ENCODE measurements at regions not wholly inside any gene's neighbourhood (a gene's known extent, or its start where the extent isn't known, plus 50 kb on each side); places are given as distances from the start of the nearest gene placed in this dataset.
"Not testable (repeated sequence)": the region's sequence is repeated elsewhere in the genome, so short reads cannot be mapped to it uniquely, and the experiment has no call there.

- no peak for DNase-seq
Observed at GRCh38 chrX:2640436-2641150, 50.5 kb upstream of the CD99 start.

- DNase-seq, result no peak
Observed at GRCh38 chrX:2638279-2638678, 52.8 kb upstream of the CD99 start.

GRCh38 chrX:2635342-2635741 is 55.8 kb upstream of the CD99 start:
- no peak for DNase-seq

GRCh38 chrX:2632533-2633504 is 58.3 kb upstream of the CD99 start:
- DNase-seq, result no peak

GRCh38 chrX:2631743-2632532 is 59.2 kb upstream of the CD99 start:
- no peak for DNase-seq

GRCh38 chrX:2630935-2631742 is 60.0 kb upstream of the CD99 start:
- not testable (repeated sequence) for DNase-seq

GRCh38 chrX:2630008-2630934 is 60.8 kb upstream of the CD99 start:
- DNase-seq, result not testable (repeated sequence)

GRCh38 chrX:2629316-2630007 is 61.6 kb upstream of the CD99 start:
- no peak for DNase-seq

- no peak for DNase-seq
Observed at GRCh38 chrX:2628751-2629315, 62.3 kb upstream of the CD99 start.

GRCh38 chrX:2627272-2627867 is 63.7 kb upstream of the CD99 start:
- no peak for DNase-seq

GRCh38 chrX:2626750-2627149 is 64.3 kb upstream of the CD99 start:
- DNase-seq, result no peak

- DNase-seq, result no peak
Observed at GRCh38 chrX:2620576-2620975, 70.5 kb upstream of the CD99 start.

- DNase-seq, result no peak
Observed at GRCh38 chrX:2618516-2618915, 72.6 kb upstream of the CD99 start.

- no peak for DNase-seq
Observed at GRCh38 chrX:2614911-2615310, 76.2 kb upstream of the CD99 start.

GRCh38 chrX:2610246-2611170 is 80.6 kb upstream of the CD99 start:
- no peak for DNase-seq

GRCh38 chrX:2609431-2610238 is 81.5 kb upstream of the CD99 start:
- no peak for DNase-seq

- no peak for DNase-seq
Observed at GRCh38 chrX:2608638-2609430, 82.3 kb upstream of the CD99 start.
